Muscle layer of colon (tissue), 2 donors: ENCODE measurements at regions not wholly inside any gene's neighbourhood (a gene's known extent, or its start where the extent isn't known, plus 50 kb on each side); places are given as distances from the start of the nearest gene placed in this dataset.
"Not testable (repeated sequence)": the region's sequence is repeated elsewhere in the genome, so short reads cannot be mapped to it uniquely, and the experiment has no call there.

ENCODE experiments used
- H3K27ac ChIP-seq: one replicate; pipeline ENCODE4 v1.7.0; 2013; ENCODE audit warnings: low read depth, mild to moderate bottlenecking, low read length, moderate library complexity
- H3K27me3 ChIP-seq, 2 donors: one replicate each; pipeline ENCODE4 v1.7.0; 2013; ENCODE audit warnings: low read length in 2 of 2, mild to moderate bottlenecking in 2 of 2; ENCODE audit not compliant: insufficient read depth in 2 of 2, control insufficient read depth in 1 of 2
- H3K36me3 ChIP-seq: one replicate; pipeline ENCODE4 v1.7.0; 2013; ENCODE audit warnings: mild to moderate bottlenecking, low read length; ENCODE audit not compliant: insufficient read depth
- H3K4me1 ChIP-seq: one replicate; pipeline ENCODE4 v1.7.0; 2013; ENCODE audit warnings: mild to moderate bottlenecking, low read length; ENCODE audit not compliant: insufficient read depth
- H3K4me3 ChIP-seq, 2 donors: one replicate each; pipeline ENCODE4 v1.7.0; 2013; ENCODE audit warnings: low read length in 2 of 2, low read depth in 1 of 2, mild to moderate bottlenecking in 1 of 2, moderate library complexity in 1 of 2
- H3K9ac ChIP-seq: one replicate; pipeline ENCODE4 v1.7.0; 2013; ENCODE audit warnings: low read length
- H3K9me3 ChIP-seq: one replicate; pipeline ENCODE4 v1.7.0; 2013; ENCODE audit warnings: mild to moderate bottlenecking, low read length
- donor health status: abdominal sarcoma.
- donor health status: Adenocarcinoma of cecum.

GRCh38 chr2:14788814-14789213 lies 156.3 kb downstream of the LRATD1 start:
- H3K4me1 ChIP-seq, H3K4me3 ChIP-seq: not testable (repeated sequence)

GRCh38 chr2:14790041-14790640 lies 157.6 kb downstream of the LRATD1 start:
- H3K27me3 ChIP-seq, result no peaks in the 10 kb centered on the region
- H3K9ac ChIP-seq, result no peak overlapping the region
- H3K4me1 ChIP-seq, result no peaks in the 10 kb centered on the region
- H3K36me3 ChIP-seq, result no peaks in the 10 kb centered on the region
- H3K4me3 ChIP-seq, result no peak overlapping the region
- no peaks in the 10 kb centered on the region for H3K9me3 ChIP-seq
- no peak overlapping the region for H3K27ac ChIP-seq

More at GRCh38 chr2:14788814-14789213, 156.3 kb downstream of the LRATD1 start:
- H3K27ac ChIP-seq, H3K27me3 ChIP-seq, H3K36me3 ChIP-seq, H3K9ac ChIP-seq, H3K9me3 ChIP-seq: not testable (repeated sequence)

- Histone ChIP-seq H3K4me3 (no peak overlapping the region), H3K4me1 (no peaks in the 10 kb centered on the region), H3K27ac (no peak overlapping the region), H3K9me3 (no peaks in the 10 kb centered on the region), H3K9ac (no peak overlapping the region), H3K27me3 (no peaks in the 10 kb centered on the region), H3K36me3 (no peaks in the 10 kb centered on the region)
Observed at GRCh38 chr2:14803994-14804393, 171.5 kb downstream of the LRATD1 start.

- Histone ChIP-seq H3K4me1 (no peaks in the 10 kb centered on the region), H3K27ac (no peak overlapping the region), H3K36me3 (no peaks in the 10 kb centered on the region), H3K4me3 (no peak overlapping the region), H3K9ac (no peak overlapping the region), H3K27me3 (no peaks in the 10 kb centered on the region), H3K9me3 (no peaks in the 10 kb centered on the region)
Observed at GRCh38 chr2:14804902-14805301, 172.4 kb downstream of the LRATD1 start.

- no peaks in the 10 kb centered on the region for H3K4me1 ChIP-seq
- H3K27ac ChIP-seq, result no peak overlapping the region
- no peaks in the 10 kb centered on the region for H3K27me3 ChIP-seq
- H3K4me3 ChIP-seq, result no peak overlapping the region
- no peaks in the 10 kb centered on the region for H3K36me3 ChIP-seq
- H3K9ac ChIP-seq, result no peak overlapping the region
- no peaks in the 10 kb centered on the region for H3K9me3 ChIP-seq
Observed at GRCh38 chr2:14806613-14807012, 174.1 kb downstream of the LRATD1 start.

- no peaks in the 10 kb centered on the region for H3K36me3 ChIP-seq
- H3K4me3 ChIP-seq, result no peak overlapping the region
- no peaks in the 10 kb centered on the region for H3K4me1 ChIP-seq
- H3K9ac ChIP-seq, result no peak overlapping the region
- no peak overlapping the region for H3K27ac ChIP-seq
- H3K9me3 ChIP-seq, result no peaks in the 10 kb centered on the region
- no peaks in the 10 kb centered on the region for H3K27me3 ChIP-seq
Observed at GRCh38 chr2:14815201-14815600, 182.7 kb downstream of the LRATD1 start.

GRCh38 chr2:14816069-14817060 lies 183.8 kb downstream of the LRATD1 start:
- H3K36me3 ChIP-seq, result no peaks in the 10 kb centered on the region
- H3K27ac ChIP-seq, result no peak overlapping the region
- no peak overlapping the region for H3K9ac ChIP-seq
- no peaks in the 10 kb centered on the region for H3K4me1 ChIP-seq
- H3K27me3 ChIP-seq, result no peaks in the 10 kb centered on the region
- no peaks in the 10 kb centered on the region for H3K9me3 ChIP-seq
- H3K4me3 ChIP-seq, result no peak overlapping the region

- Histone ChIP-seq H3K27me3 (no peaks in the 10 kb centered on the region), H3K27ac (no peak overlapping the region), H3K36me3 (no peaks in the 10 kb centered on the region), H3K9ac (no peak overlapping the region), H3K4me3 (no peak overlapping the region), H3K9me3 (no peaks in the 10 kb centered on the region), H3K4me1 (no peaks in the 10 kb centered on the region)
Observed at GRCh38 chr2:14817848-14818247, 185.3 kb downstream of the LRATD1 start.

- Histone ChIP-seq H3K4me3 (no peak overlapping the region), H3K9ac (no peak overlapping the region), H3K27ac (no peak overlapping the region), H3K4me1 (no peaks in the 10 kb centered on the region), H3K9me3 (no peaks in the 10 kb centered on the region), H3K27me3 (no peaks in the 10 kb centered on the region), H3K36me3 (no peaks in the 10 kb centered on the region)
Observed at GRCh38 chr2:14826518-14826917, 194.0 kb downstream of the LRATD1 start.

GRCh38 chr2:14827226-14828023 lies 194.9 kb downstream of the LRATD1 start:
- Histone ChIP-seq H3K27me3 (no peaks in the 10 kb centered on the region), H3K9ac (no peak overlapping the region), H3K4me3 (no peak overlapping the region), H3K9me3 (no peaks in the 10 kb centered on the region), H3K27ac (no peak overlapping the region), H3K4me1 (no peaks in the 10 kb centered on the region), H3K36me3 (no peaks in the 10 kb centered on the region)

GRCh38 chr2:14828223-14828622 lies 195.7 kb downstream of the LRATD1 start:
- Histone ChIP-seq H3K9me3 (no peaks in the 10 kb centered on the region), H3K4me3 (no peak overlapping the region), H3K4me1 (no peaks in the 10 kb centered on the region), H3K27me3 (no peaks in the 10 kb centered on the region), H3K36me3 (no peaks in the 10 kb centered on the region), H3K9ac (no peak overlapping the region), H3K27ac (no peak overlapping the region)
